Transverse colon (tissue), 4 donors: ENCODE measurements at regions not wholly inside any gene's neighbourhood (a gene's known extent, or its start where the extent isn't known, plus 50 kb on each side); places are given as distances from the start of the nearest gene placed in this dataset.

Source experiments
- DNase-seq: peaks from one replicate; pipeline ENCODE4 v3.0.0-alpha.2; 2019
- H3K27ac ChIP-seq, 4 donors: fragments of 200-600 bp; sonication (generic); 2 replicates each; pipeline ENCODE4 v1.5.1; 2016 to 2018; ENCODE audit warnings: inconsistent platforms in 4 of 4
- H3K27me3 ChIP-seq: fragments of 200-600 bp; sonication (generic); 2 replicates; pipeline ENCODE4 v1.5.1; 2017; ENCODE audit warnings: inconsistent platforms
- H3K36me3 ChIP-seq, 4 donors: fragments of 200-600 bp; sonication (generic); 2 replicates each; pipeline ENCODE4 v1.5.1; 2017 to 2019; ENCODE audit warnings: inconsistent platforms in 4 of 4
- H3K4me1 ChIP-seq, 4 donors: fragments of 200-600 bp; sonication (generic); 2 replicates each; pipeline ENCODE4 v1.5.1; 2017 to 2020; ENCODE audit warnings: inconsistent platforms in 4 of 4
- H3K4me3 ChIP-seq, 4 donors: fragments of 200-600 bp; sonication (generic); 1 replicate in 1 of 4; 2 replicates in 3 of 4; pipeline versions ENCODE4 v1.5.1 to v1.6.1; 2017 to 2019; ENCODE audit warnings: inconsistent platforms in 4 of 4
- H3K9me3 ChIP-seq, 2 donors: fragments of 200-600 bp; sonication (generic); 2 replicates each; pipeline ENCODE4 v1.5.1; 2017 to 2019; ENCODE audit warnings: inconsistent platforms in 2 of 2
- EP300 ChIP-seq: sonication (generic); formaldehyde crosslinking; IDR thresholded peaks from one replicate; pipeline ENCODE4 v1.6.1; 2017; ENCODE audit warnings: antibody characterized with exemption, low read depth
- POLR2A ChIP-seq: fragments of 450-650 bp; IDR thresholded peaks from one replicate; pipeline ENCODE4 v1.6.1; 2016; ENCODE audit warnings: antibody characterized with exemption, mild to moderate bottlenecking, moderate library complexity
- POLR2AphosphoS5 ChIP-seq, 3 donors: sonication (generic); formaldehyde crosslinking; IDR thresholded peaks; one replicate each; pipeline ENCODE4 v1.6.1; 2016; ENCODE audit warnings: antibody characterized with exemption in 3 of 3
- WGBS, 2 donors: methylation state at CpG; one replicate each; pipeline ENCODE4 v1.1.5; 2018; ENCODE audit warnings: low coverage in 1 of 2; 5-methylcytosine and 5-hydroxymethylcytosine counted together
- in situ Hi-C, 4 donors: fragments of 200-750 bp; cut with MboI; loops; one replicate each; pipeline versions ENCODE4 v1.15.0 to v1.15.1; 2017; ENCODE audit warnings: low sequenced_read_pairs in 3 of 4, low pct_ligation_motif_present in 1 of 4, low pct_unique_long_range_greater_than_20kb in 1 of 4
- intact Hi-C: fragments of 100-400 bp; cut with DNase I; formaldehyde crosslinking; loops from one replicate; pipeline ENCODE4 v1.15.1; 2023; ENCODE audit warnings: low total_unique reads
- TF ChIP-seq, protein P1 (sequence below), 5 experiments: fragments of 200-600 bp in 3 of 5; fragments of 450-650 bp in 2 of 5; sonication (generic) in 3 of 5; IDR thresholded peaks; 1 replicate in 2 of 5; 2 replicates in 3 of 5; pipeline ENCODE4 v1.5.1; 2016 to 2017; ENCODE audit warnings: antibody characterized with exemption in 5 of 5, inconsistent platforms in 3 of 5, mild to moderate bottlenecking in 2 of 5, moderate library complexity in 1 of 5

GRCh38 chr6:169960003-169960344, 208.6 kb downstream of the ERMARD start:
- Histone ChIP-seq H3K36me3 (no peaks in the 10 kb centered on the region), H3K9me3 (no peaks in the 10 kb centered on the region), H3K4me1 (peaks cover 0 to 5% (median 4%) of the 10 kb centered on the region in 4 donors), H3K27ac (peak overlapping the region in 1 of 4 donors; percentile 57), H3K4me3 (no peak overlapping the region), H3K27me3 (peaks cover 9% of the 10 kb centered on the region)
- no peak for DNase-seq
- intact Hi-C loops, result no loop called here
- TF ChIP-seq POLR2A, result no peak
- no peak for TF ChIP-seq EP300
- TF ChIP-seq, protein P1, sequence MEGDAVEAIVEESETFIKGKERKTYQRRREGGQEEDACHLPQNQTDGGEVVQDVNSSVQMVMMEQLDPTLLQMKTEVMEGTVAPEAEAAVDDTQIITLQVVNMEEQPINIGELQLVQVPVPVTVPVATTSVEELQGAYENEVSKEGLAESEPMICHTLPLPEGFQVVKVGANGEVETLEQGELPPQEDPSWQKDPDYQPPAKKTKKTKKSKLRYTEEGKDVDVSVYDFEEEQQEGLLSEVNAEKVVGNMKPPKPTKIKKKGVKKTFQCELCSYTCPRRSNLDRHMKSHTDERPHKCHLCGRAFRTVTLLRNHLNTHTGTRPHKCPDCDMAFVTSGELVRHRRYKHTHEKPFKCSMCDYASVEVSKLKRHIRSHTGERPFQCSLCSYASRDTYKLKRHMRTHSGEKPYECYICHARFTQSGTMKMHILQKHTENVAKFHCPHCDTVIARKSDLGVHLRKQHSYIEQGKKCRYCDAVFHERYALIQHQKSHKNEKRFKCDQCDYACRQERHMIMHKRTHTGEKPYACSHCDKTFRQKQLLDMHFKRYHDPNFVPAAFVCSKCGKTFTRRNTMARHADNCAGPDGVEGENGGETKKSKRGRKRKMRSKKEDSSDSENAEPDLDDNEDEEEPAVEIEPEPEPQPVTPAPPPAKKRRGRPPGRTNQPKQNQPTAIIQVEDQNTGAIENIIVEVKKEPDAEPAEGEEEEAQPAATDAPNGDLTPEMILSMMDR (IDR thresholded peaks at IDR 0.05), result no peak
- no peak for TF ChIP-seq POLR2AphosphoS5 (IDR thresholded peaks at IDR 0.05)
- in situ Hi-C loops, result no loop called here
- WGBS, 2 donors, result 90% methylated on average over 4 of the region's 4 CpGs; no CpG with 5 or more reads in 1 of the 2 donors

DNA sequence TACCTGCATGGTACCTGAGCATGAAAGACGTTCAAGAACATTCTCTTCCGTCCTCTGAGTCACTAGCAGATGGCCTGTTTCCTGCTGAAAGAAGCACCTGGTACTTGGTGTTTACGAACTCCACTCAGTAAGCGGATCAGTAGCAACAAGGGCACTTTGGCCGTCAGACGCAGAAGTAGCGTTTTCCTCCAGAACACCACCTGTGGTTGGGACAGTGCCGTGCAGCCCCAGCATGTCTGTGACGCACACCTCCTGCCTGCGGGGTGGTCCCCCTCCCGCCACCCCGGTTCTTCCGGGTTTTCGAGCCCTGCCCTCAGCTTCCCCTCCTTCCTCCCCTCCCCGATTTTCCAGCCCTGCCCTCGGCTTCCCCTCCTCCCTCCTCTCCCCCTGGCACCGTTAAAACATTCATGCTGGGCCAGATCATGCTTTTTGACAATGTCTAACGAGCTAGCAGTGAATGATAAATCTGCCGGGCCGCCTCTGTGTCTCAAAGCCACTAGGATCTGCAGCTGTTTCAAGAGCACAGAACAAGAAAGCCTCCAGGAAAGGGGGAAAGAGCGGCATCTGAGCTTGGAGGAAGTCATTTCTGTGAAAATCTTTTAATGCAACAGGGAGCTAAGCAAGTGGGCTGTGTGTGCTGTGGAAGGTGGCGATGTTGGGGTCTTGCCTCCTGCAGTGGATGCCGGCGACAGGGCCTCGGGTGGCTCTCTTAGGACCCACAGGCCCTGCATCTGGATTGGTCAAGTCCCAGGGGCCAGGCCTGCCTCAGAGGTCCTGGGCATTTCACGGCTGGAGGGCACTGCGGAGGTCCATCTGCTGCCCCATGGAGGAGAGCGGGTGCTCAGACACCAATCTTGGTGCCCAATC, 207.9 kb downstream of the ERMARD start:
- peak overlapping the region in 1 of 4 donors; percentile 57 for H3K27ac ChIP-seq
- no peaks in the 10 kb centered on the region for H3K36me3 ChIP-seq
- in situ Hi-C loops (no loop called here), intact Hi-C loops (no loop called here)
- H3K4me3 ChIP-seq, result no peak overlapping the region
- no peaks in the 10 kb centered on the region for H3K9me3 ChIP-seq
- peaks cover 0 to 5% (median 4%) of the 10 kb centered on the region in 4 donors for H3K4me1 ChIP-seq
- TF ChIP-seq POLR2AphosphoS5 (IDR thresholded peaks at IDR 0.05), result peak in 1 of 3 donors; percentile 43
- TF ChIP-seq, protein P1 (IDR thresholded peaks at IDR 0.05), result peak in 1 of 5 experiments; percentile 17
- no peak for TF ChIP-seq POLR2A
- peaks cover 9% of the 10 kb centered on the region for H3K27me3 ChIP-seq
- DNase-seq, result peak; percentile 73
- WGBS, 2 donors, result 33 to 44% methylated on average over 7 to 28 of the region's 28 CpGs

- in situ Hi-C loops, result no loop called here
Measured at GRCh38 chr6:169958510-169958909, 207.1 kb downstream of the ERMARD start.

DNA sequence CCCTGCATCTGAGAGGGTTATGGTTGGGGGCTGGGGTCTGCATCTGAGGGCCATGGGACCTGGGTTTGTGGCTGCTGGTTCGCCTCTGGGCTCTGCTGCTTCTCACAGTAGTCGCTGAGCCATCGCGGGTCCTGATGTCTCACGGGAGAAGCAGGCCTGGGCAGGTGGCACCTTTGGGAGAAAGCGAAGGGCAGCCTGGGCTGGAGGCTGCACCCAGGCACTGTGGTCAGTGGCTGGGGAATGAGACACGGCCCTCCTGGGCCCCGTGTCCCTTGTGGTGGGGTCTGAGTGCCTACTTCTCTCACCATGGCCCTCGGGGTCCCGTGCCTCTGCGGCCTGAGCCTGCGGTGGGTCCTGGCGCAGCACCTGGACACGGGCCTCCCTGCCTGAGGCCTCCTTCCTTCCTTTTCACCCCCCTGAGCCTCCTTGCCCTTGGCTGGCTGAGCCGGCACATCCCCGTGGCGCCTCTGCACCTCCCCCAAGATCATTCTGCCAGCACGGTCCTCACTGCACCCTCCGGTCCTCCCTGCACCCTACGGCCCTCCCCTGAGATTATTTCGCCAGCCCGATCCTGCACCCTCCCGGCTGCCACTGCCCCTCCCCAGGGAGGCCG, 206.0 kb downstream of the ERMARD start:
- Histone ChIP-seq H3K27me3 (peaks cover 9% of the 10 kb centered on the region), H3K27ac (no peak overlapping the region), H3K36me3 (no peaks in the 10 kb centered on the region), H3K4me3 (no peak overlapping the region), H3K9me3 (no peaks in the 10 kb centered on the region), H3K4me1 (peaks cover 0 to 5% (median 4%) of the 10 kb centered on the region in 4 donors)
- 78 to 82% methylated on average over 7 to 24 of the region's 24 CpGs for WGBS, 2 donors
- in situ Hi-C loops (no loop called here), intact Hi-C loops (no loop called here)
- peak; percentile 5 for DNase-seq
- TF ChIP-seq, protein P1 (IDR thresholded peaks at IDR 0.05), result no peak
- TF ChIP-seq POLR2AphosphoS5 (IDR thresholded peaks at IDR 0.05) (no peak), EP300 (no peak), POLR2A (no peak)

More at GRCh38 chr6:169958510-169958909, 207.1 kb downstream of the ERMARD start:
- TF ChIP-seq EP300, result no peak
- TF ChIP-seq, protein P1 (IDR thresholded peaks at IDR 0.05), result no peak
- Histone ChIP-seq H3K9me3 (no peaks in the 10 kb centered on the region), H3K27ac (peak overlapping the region in 1 of 4 donors; percentile 30), H3K4me1 (peaks cover 0 to 5% (median 4%) of the 10 kb centered on the region in 4 donors), H3K27me3 (peaks cover 9% of the 10 kb centered on the region), H3K4me3 (no peak overlapping the region), H3K36me3 (no peaks in the 10 kb centered on the region)
- no peak for DNase-seq
- WGBS, 2 donors, result 60 to 88% methylated on average over 2 to 10 of the region's 10 CpGs
- intact Hi-C loops, result no loop called here
